Small intestine (tissue), 7 donors: ENCODE measurements at regions not wholly inside any gene's neighbourhood (a gene's known extent, or its start where the extent isn't known, plus 50 kb on each side); places are given as distances from the start of the nearest gene placed in this dataset.

Source experiments
- DNase-seq, 2 donors: peaks; one replicate each; pipeline versions ENCODE4 v3.0.0 to v3.0.0-alpha.2; 2013
- FAIRE-seq: peaks from 2 replicates; lab custom pipeline; 2012; peaks lifted over from hg19 to GRCh38; lab: Jason Lieb, UNC
- H3K27ac ChIP-seq, 3 donors: one replicate each; pipeline ENCODE4 v1.5.1; 2013; ENCODE audit warnings: low read length in 2 of 3, mild to moderate bottlenecking in 2 of 3, control low read depth in 1 of 3, inconsistent platforms in 1 of 3, low read depth in 1 of 3, moderate library complexity in 1 of 3
- H3K27me3 ChIP-seq, 3 donors: one replicate each; pipeline ENCODE4 v1.6.1; 2013; ENCODE audit warnings: low read length in 3 of 3, inconsistent platforms in 1 of 3; ENCODE audit not compliant: control insufficient read depth in 3 of 3, insufficient read depth in 3 of 3
- H3K36me3 ChIP-seq, 3 donors: one replicate each; pipeline ENCODE4 v1.6.1; 2013; ENCODE audit warnings: low read length in 3 of 3, inconsistent platforms in 1 of 3, low read depth in 1 of 3, mild to moderate bottlenecking in 1 of 3, moderate library complexity in 1 of 3; ENCODE audit not compliant: control insufficient read depth in 3 of 3, insufficient read depth in 2 of 3
- H3K4me1 ChIP-seq, 3 donors: one replicate each; pipeline ENCODE4 v1.6.1; 2013; ENCODE audit warnings: low read length in 2 of 3, inconsistent platforms in 1 of 3, low read depth in 1 of 3, mild to moderate bottlenecking in 1 of 3, moderate library complexity in 1 of 3; ENCODE audit not compliant: control insufficient read depth in 3 of 3, insufficient read depth in 2 of 3
- H3K4me3 ChIP-seq, 3 donors: one replicate each; pipeline ENCODE4 v1.5.1; 2013; ENCODE audit warnings: low read length in 3 of 3, control low read depth in 1 of 3, inconsistent platforms in 1 of 3, low read depth in 1 of 3, mild to moderate bottlenecking in 1 of 3, moderate library complexity in 1 of 3
- H3K9me3 ChIP-seq, 2 donors: one replicate each; pipeline ENCODE4 v1.6.1; 2013; ENCODE audit warnings: low read depth in 1 of 2, low read length in 1 of 2; ENCODE audit not compliant: control insufficient read depth in 2 of 2, insufficient read depth in 1 of 2
- WGBS, 3 donors: extraction: QIAGEN DNeasy Blood & Tissue Kit; methylation state at CpG; one replicate each; pipeline ENCODE4 v1.1.7; 2013; 5-methylcytosine and 5-hydroxymethylcytosine counted together
- donor health status: healthy with polysubstance abuse.
- donor health status: control.
- donor health status: control.
- donor health status: Bipolar disorder and iron deficiency.
- donor health status: healthy.

- Histone ChIP-seq H3K4me1 (no peaks in the 10 kb centered on the region), H3K4me3 (no peak overlapping the region), H3K9me3 (no peaks in the 10 kb centered on the region), H3K27me3 (no peaks in the 10 kb centered on the region), H3K27ac (no peak overlapping the region), H3K36me3 (no peaks in the 10 kb centered on the region)
- FAIRE-seq: no peak
- no peak for DNase-seq
- 25 to 60% (median 37%) methylated on average over 5 of the region's 5 CpGs for WGBS, 3 donors
Measured at GRCh38 chr13:47036294-47037008, 139.6 kb upstream of the HTR2A start.

GRCh38 chr13:47033216-47033615 is 136.4 kb upstream of the HTR2A start:
- FAIRE-seq: no peak
- Histone ChIP-seq H3K4me1 (no peaks in the 10 kb centered on the region), H3K9me3 (no peaks in the 10 kb centered on the region), H3K27me3 (no peaks in the 10 kb centered on the region), H3K4me3 (no peak overlapping the region), H3K27ac (no peak overlapping the region), H3K36me3 (no peaks in the 10 kb centered on the region)
- no peak for DNase-seq
- 44 to 65% (median 58%) methylated on average over 2 of the region's 2 CpGs for WGBS, 3 donors

GRCh38 chr13:47027780-47028437 is 131.1 kb upstream of the HTR2A start:
- H3K4me1 ChIP-seq: no peaks in the 10 kb centered on the region
- H3K36me3 ChIP-seq: no peaks in the 10 kb centered on the region
- WGBS, 3 donors: 40 to 52% (median 49%) methylated on average over 6 of the region's 6 CpGs
- FAIRE-seq (no peak), DNase-seq (no peak)
- no peak overlapping the region for H3K27ac ChIP-seq
- no peaks in the 10 kb centered on the region for H3K27me3 ChIP-seq
- no peak overlapping the region for H3K4me3 ChIP-seq
- no peaks in the 10 kb centered on the region for H3K9me3 ChIP-seq

GRCh38 chr13:47025791-47026447 is 129.1 kb upstream of the HTR2A start:
- no peak for FAIRE-seq
- Histone ChIP-seq H3K27ac (no peak overlapping the region), H3K4me1 (no peaks in the 10 kb centered on the region), H3K9me3 (no peaks in the 10 kb centered on the region), H3K36me3 (no peaks in the 10 kb centered on the region), H3K27me3 (no peaks in the 10 kb centered on the region), H3K4me3 (no peak overlapping the region)
- no peak for DNase-seq
- WGBS, 3 donors: 53 to 73% (median 63%) methylated on average over 5 of the region's 5 CpGs

- H3K36me3 ChIP-seq: no peaks in the 10 kb centered on the region
- no peak for FAIRE-seq
Measured at GRCh38 chr13:47019977-47020376, 123.1 kb upstream of the HTR2A start.

GRCh38 chr13:47017476-47017875 is 120.6 kb upstream of the HTR2A start:
- Histone ChIP-seq H3K36me3 (no peaks in the 10 kb centered on the region), H3K27ac (no peak overlapping the region), H3K4me1 (no peaks in the 10 kb centered on the region), H3K9me3 (no peaks in the 10 kb centered on the region), H3K4me3 (no peak overlapping the region), H3K27me3 (no peaks in the 10 kb centered on the region)
- 46 to 86% (median 65%) methylated on average over 1 of the region's 1 CpG for WGBS, 3 donors
- DNase-seq: no peak
- no peak for FAIRE-seq

More at GRCh38 chr13:47019977-47020376, 123.1 kb upstream of the HTR2A start:
- H3K9me3 ChIP-seq: no peaks in the 10 kb centered on the region
- no peak overlapping the region for H3K27ac ChIP-seq
- DNase-seq: no peak
- no peaks in the 10 kb centered on the region for H3K4me1 ChIP-seq
- no peaks in the 10 kb centered on the region for H3K27me3 ChIP-seq
- H3K4me3 ChIP-seq: no peak overlapping the region

- Histone ChIP-seq H3K4me3 (no peak overlapping the region), H3K9me3 (no peaks in the 10 kb centered on the region), H3K4me1 (no peaks in the 10 kb centered on the region), H3K27ac (no peak overlapping the region), H3K36me3 (no peaks in the 10 kb centered on the region), H3K27me3 (no peaks in the 10 kb centered on the region)
- 77 to 89% (median 78%) methylated on average over 2 of the region's 2 CpGs for WGBS, 3 donors
- DNase-seq (no peak), FAIRE-seq (no peak)
Measured at GRCh38 chr13:47008318-47008717, 111.5 kb upstream of the HTR2A start.

- WGBS, 3 donors: 88% methylated on average over 2 of the region's 2 CpGs
- Histone ChIP-seq H3K4me3 (no peak overlapping the region), H3K9me3 (no peaks in the 10 kb centered on the region), H3K36me3 (no peaks in the 10 kb centered on the region), H3K27ac (no peak overlapping the region), H3K27me3 (no peaks in the 10 kb centered on the region), H3K4me1 (no peaks in the 10 kb centered on the region)
- DNase-seq: no peak
- no peak for FAIRE-seq
Measured at GRCh38 chr13:47005756-47006414, 109.0 kb upstream of the HTR2A start.
